SK-N-MC (cell line): ENCODE measurements at regions not wholly inside any gene's neighbourhood (a gene's known extent, or its start where the extent isn't known, plus 50 kb on each side); places are given as distances from the start of the nearest gene placed in this dataset.

Experiments
- EZH2 ChIP-seq: fragments of 200-600 bp; sonication (generic); IDR thresholded peaks from one replicate; pipeline ENCODE4 v1.6.1; 2017; ENCODE audit warnings: antibody characterized with exemption
- POLR2AphosphoS5 ChIP-seq: IDR thresholded peaks from 2 replicates; pipeline ENCODE4 v1.6.1; 2012; ENCODE audit warnings: mild to moderate bottlenecking, low read depth, low read length, borderline replicate concordance

- TF ChIP-seq POLR2AphosphoS5: no peak; the same call in 1 of the 2 replicates
- no peak for TF ChIP-seq EZH2
These were observed 255.0 kb downstream of the HACE1 start for GRCh38 chr6:104604685-104605084.
